GM12873 (cell line): ENCODE measurements at regions not wholly inside any gene's neighbourhood (a gene's known extent, or its start where the extent isn't known, plus 50 kb on each side); places are given as distances from the start of the nearest gene placed in this dataset.

Source experiments
- CTCF ChIP-seq: IDR thresholded peaks from 2 replicates; pipeline ENCODE4 v1.5.1; 2012; ENCODE audit warnings: low read depth, mild to moderate bottlenecking, moderate library complexity, low read length, control low read depth; ENCODE audit not compliant: insufficient read depth; ENCODE audit errors: missing control alignments

- no peak for TF ChIP-seq CTCF
Observed at GRCh38 chr6:141528596-141528995, 604.1 kb upstream of the GJE1 start.

DNA sequence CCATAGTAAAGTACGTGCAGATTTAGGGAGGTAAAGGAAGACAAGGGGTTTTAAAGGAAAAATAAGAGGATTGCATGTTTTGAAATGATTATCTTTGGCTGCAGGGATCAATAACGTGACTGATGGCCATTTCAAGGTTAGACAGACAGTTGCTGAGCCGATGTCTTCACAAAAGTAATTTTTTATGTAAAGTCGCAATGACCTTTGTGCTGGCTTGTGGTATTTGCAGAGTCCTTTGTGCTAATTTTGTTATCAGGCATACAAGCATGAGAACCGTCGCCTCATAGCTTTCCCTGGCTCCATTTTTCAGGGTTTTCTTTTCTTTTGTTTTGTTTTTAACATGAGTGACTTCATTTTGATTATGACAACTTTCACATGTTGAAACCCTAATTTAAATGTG is 605.7 kb upstream of the GJE1 start:
- no peak for TF ChIP-seq CTCF

DNA sequence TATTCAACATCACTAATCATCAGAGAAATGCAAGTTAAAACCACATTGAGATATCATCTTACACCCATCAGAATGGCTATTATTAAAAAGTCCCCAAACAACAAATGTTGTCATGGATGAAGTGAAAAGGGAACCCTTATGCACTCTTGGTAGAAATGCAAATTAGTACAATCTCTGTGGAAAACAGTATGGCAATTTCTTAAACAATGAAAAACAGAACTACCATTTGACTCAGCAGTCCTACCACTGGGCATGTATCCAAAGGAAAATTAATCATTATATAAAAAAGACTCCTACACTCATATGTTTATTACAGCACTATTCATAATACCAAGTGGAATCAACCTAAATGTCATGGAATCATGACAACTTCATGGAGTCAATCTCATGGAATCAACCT is 611.3 kb upstream of the GJE1 start:
- no peak for TF ChIP-seq CTCF

- TF ChIP-seq CTCF: no peak
Observed at GRCh38 chr6:141513830-141514229, 618.9 kb upstream of the GJE1 start.

DNA sequence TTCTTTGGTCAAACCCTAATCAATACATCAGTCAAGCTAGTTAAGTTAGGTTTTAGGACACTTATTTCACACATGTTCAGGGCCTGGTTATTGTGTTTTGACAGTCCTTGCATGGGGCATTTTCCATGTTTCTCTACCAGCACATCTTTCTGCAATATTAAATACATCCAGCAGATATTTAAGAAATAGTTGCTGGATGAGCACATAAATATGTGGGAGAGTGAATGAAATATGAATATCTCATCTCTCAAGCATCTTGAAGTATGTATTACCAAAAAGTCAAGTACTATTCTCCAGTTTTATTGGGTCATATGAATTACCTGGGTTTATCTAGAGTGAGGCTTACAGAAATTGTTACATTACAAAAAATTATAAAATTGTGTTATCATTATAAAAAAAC is 621.9 kb upstream of the GJE1 start:
- TF ChIP-seq CTCF: no peak

GRCh38 chr6:141501616-141502015 is 631.1 kb upstream of the GJE1 start:
- TF ChIP-seq CTCF: no peak

- no peak for TF ChIP-seq CTCF
Observed at GRCh38 chr6:141498977-141499376, 633.7 kb upstream of the GJE1 start.
